ENCODE measurements at regions not wholly inside any gene's neighbourhood (a gene's known extent, or its start where the extent isn't known, plus 50 kb on each side); places are given as distances from the start of the nearest gene placed in this dataset.
A peak's percentile ranks its signal among the peaks of the same experiment; 100 is the strongest.

GRCh38 chr20:51196991-51197651 is 174.2 kb upstream of the KCNG1 start:
- POLR2A ChIA-PET (ENCODE audit: unreplicated experiment): no interaction called here
- no TSS peak for BruUV-seq (replicated peaks)
- H4K91ac ChIP-seq (ENCODE audit: insufficient read depth, low read depth, low read length): peak overlapping the region; percentile 31; the same call in 1 of the 2 replicates
- H2AFZ ChIP-seq (replicated peaks; ENCODE audit: low read length, poor library complexity): peak overlapping the region; percentile 34
- no peaks in the 10 kb centered on the region for H4K20me1 ChIP-seq (ENCODE audit: insufficient read depth, low read length)
- no peak overlapping the region; the same call in 1 of the 2 replicates for H3K4me2 ChIP-seq (ENCODE audit: low read depth, low read length)
- H3K23ac ChIP-seq (ENCODE audit: low read depth, low read length): peak overlapping the region; percentile 72; the same call in 1 of the 2 replicates
- peak overlapping the region; percentile 13; the same call in 1 of the 2 replicates for H3K18ac ChIP-seq (ENCODE audit: low read depth, low read length)
- no peak overlapping the region for H3K9ac ChIP-seq (ENCODE audit: low read depth, low read length)
- CTCF ChIA-PET: interaction anchor here (0.6 kb wide), 1 partner anchor 13 kb away, joined by 3 read pairs; no protein-coding TSS in a partner anchor
- no peak overlapping the region for H3K4me3 ChIP-seq (ENCODE audit: insufficient read depth, low read depth, low read length)
- H2BK120ac ChIP-seq (ENCODE audit: low read depth, low read length): peak overlapping the region; percentile 87
- in situ Hi-C loops (cut with MboI; ENCODE audit: low sequenced_read_pairs) (no loop called here), intact Hi-C loops (cut with micrococcal nuclease) (no loop called here), dilution Hi-C loops (cut with HindIII; ENCODE audit: low sequenced_read_pairs, unreplicated experiment) (no loop called here)
- ATAC-seq (ENCODE audit: low read depth) (peak; percentile 73), DNase-seq (peak; percentile 38)
- H3K27ac ChIP-seq (ENCODE audit: insufficient read depth, low read length): no peak overlapping the region
- no peak overlapping the region for H4K5ac ChIP-seq (ENCODE audit: low read depth, low read length)
- peaks cover 11% of the 10 kb centered on the region for H3K4me1 ChIP-seq (ENCODE audit: control insufficient read depth, insufficient read depth, low read length)
- no peaks in the 10 kb centered on the region for H3K36me3 ChIP-seq (ENCODE audit: control insufficient read depth, insufficient read depth, low read length)
- H2BK15ac ChIP-seq (ENCODE audit: low read depth, low read length): peak overlapping the region; percentile 57; the same call in 1 of the 3 replicates
- H2AK9ac ChIP-seq (replicated peaks; ENCODE audit: low read depth, low read length, poor library complexity): no peak overlapping the region
- H2BK5ac ChIP-seq (ENCODE audit: low read depth, low read length, poor library complexity, severe bottlenecking): peak overlapping the region; percentile 59
- no peak overlapping the region; the same call in 1 of the 2 replicates for H3K56ac ChIP-seq (ENCODE audit: extremely low read depth, insufficient read depth, low read length)
- WGBS, 2 experiments (ENCODE audit: extremely low coverage in 2 of 2, insufficient read length in 1 of 2): 73% methylated on average over 6 of the region's 11 CpGs; no CpG with 5 or more reads in 1 of the 2 experiments
- peak overlapping the region; percentile 79 for H3K4ac ChIP-seq (ENCODE audit: low read depth, low read length)
- H3K27me3 ChIP-seq (ENCODE audit: control insufficient read depth, insufficient read depth, low read length): no peaks in the 10 kb centered on the region; the same call in 1 of the 2 replicates
- peaks cover 22% of the 10 kb centered on the region for H3K9me1 ChIP-seq (ENCODE audit: insufficient read depth, low read length)
- peak overlapping the region; percentile 65; the same call in 1 of the 2 replicates for H2AK5ac ChIP-seq (ENCODE audit: low read depth, low read length)
- peak overlapping the region; percentile 86 for H2BK20ac ChIP-seq (ENCODE audit: low read depth, low read length)
- H3K79me1 ChIP-seq (ENCODE audit: low read depth in 1 of 2, low read length in 2 of 2): no peaks in the 10 kb centered on the region
- peak overlapping the region; percentile 64 for H3K14ac ChIP-seq (replicated peaks; ENCODE audit: low read depth, low read length)
- H4K8ac ChIP-seq (ENCODE audit: low read depth in 2 of 2, low read length in 2 of 2): peak overlapping the region in 1 of 2 experiments; percentile 76; a peak in 1 of 4 replicates
- H3K9me3 ChIP-seq (ENCODE audit: control insufficient read depth, insufficient read depth, low read length): peaks cover 3% of the 10 kb centered on the region; the same call in 1 of the 2 replicates
- TF ChIP-seq BHLHE40 (IDR thresholded peaks at IDR 0.05; ENCODE audit: low read depth, low read length) (no peak), CEBPB (IDR thresholded peaks at IDR 0.05; ENCODE audit: low read depth, low read length) (no peak), ELK1 (IDR thresholded peaks at IDR 0.05; ENCODE audit: borderline replicate concordance, low read depth, low read length) (no peak), RAD21 (IDR thresholded peaks at IDR 0.05; ENCODE audit: low read length) (no peak), CTCF (conservative IDR thresholded peaks at IDR 0.05; ENCODE audit: low read depth, low read length) (no peak), SMC3 (IDR thresholded peaks at IDR 0.05; ENCODE audit: low read depth, low read length) (no peak), NFE2L2 (IDR thresholded peaks at IDR 0.05; ENCODE audit: low read depth, low read length) (no peak), MXI1 (IDR thresholded peaks at IDR 0.05; ENCODE audit: borderline replicate concordance, low read depth, low read length) (no peak), RFX5 (IDR thresholded peaks at IDR 0.05; ENCODE audit: low read depth, low read length) (no peak), MAZ (IDR thresholded peaks at IDR 0.05; ENCODE audit: borderline replicate concordance, low read depth, low read length) (no peak), CHD1 (IDR thresholded peaks at IDR 0.05; ENCODE audit: low read depth, low read length) (no peak), FOS (IDR thresholded peaks at IDR 0.05; ENCODE audit: low read depth, low read length) (no peak), RCOR1 (IDR thresholded peaks at IDR 0.05; ENCODE audit: insufficient replicate concordance, low read length) (no peak), USF2 (IDR thresholded peaks at IDR 0.05; ENCODE audit: low read depth, low read length) (no peak), POLR2A (IDR thresholded peaks at IDR 0.05; ENCODE audit: low read depth, low read length) (no peak)

Data from IMR-90 (cell line).